Psoas muscle (tissue), 7 donors: ENCODE measurements at regions not wholly inside any gene's neighbourhood (a gene's known extent, or its start where the extent isn't known, plus 50 kb on each side); places are given as distances from the start of the nearest gene placed in this dataset.

Experiments used
- ATAC-seq, 4 donors: fragments of 200-7000 bp; cut with Tn5 transposase; one replicate each; pipeline ENCODE4 v1.9.1; 2020; ENCODE audit warnings: moderate library complexity in 3 of 4, mild to moderate bottlenecking in 2 of 4
- DNase-seq, 2 donors: peaks; one replicate each; pipeline ENCODE4 v3.0.0-alpha.2; 2020
- H3K27ac ChIP-seq: fragments of 200-600 bp; one replicate; pipeline ENCODE4 v1.8.0; 2022
- H3K27me3 ChIP-seq, 3 donors: fragments of 200-600 bp in 1 of 3; one replicate each; pipeline versions ENCODE4 v1.6.1 to v1.8.0; 2013 to 2022; ENCODE audit warnings: low read length in 2 of 3, mild to moderate bottlenecking in 2 of 3, moderate library complexity in 1 of 3; ENCODE audit not compliant: insufficient read depth in 3 of 3
- H3K36me3 ChIP-seq, 2 donors: fragments of 200-600 bp in 1 of 2; one replicate each; pipeline versions ENCODE4 v1.6.1 to v1.8.0; 2013 to 2022; ENCODE audit warnings: low read depth in 1 of 2, mild to moderate bottlenecking in 1 of 2, moderate library complexity in 1 of 2; ENCODE audit not compliant: insufficient read depth in 1 of 2
- H3K4me1 ChIP-seq: fragments of 200-600 bp; one replicate; pipeline ENCODE4 v1.8.0; 2022
- H3K4me3 ChIP-seq: fragments of 200-600 bp; one replicate; pipeline ENCODE4 v1.8.0; 2022; ENCODE audit warnings: mild to moderate bottlenecking
- H3K9me3 ChIP-seq: fragments of 200-600 bp; one replicate; pipeline ENCODE4 v1.8.0; 2022
- WGBS, 3 donors: extraction: QIAGEN DNeasy Blood & Tissue Kit; methylation state at CpG; one replicate each; pipeline versions ENCODE4 v1.1.6 to v1.1.7; 2013; 5-methylcytosine and 5-hydroxymethylcytosine counted together
- intact Hi-C, 2 donors: fragments of 100-400 bp; cut with DNase I; formaldehyde crosslinking; loops; one replicate each; pipeline versions ENCODE4 v1.11.0 to v1.14.2; 2022
- TF ChIP-seq, protein P1 (sequence below): fragments of 200-600 bp; IDR thresholded peaks from one replicate; pipeline ENCODE4 v1.8.0; 2022; ENCODE audit warnings: antibody characterized with exemption
- donor health status: healthy with polysubstance abuse.
- donor health status: DM: no; HTN: no; CAD: no; lungs with moderate emphysema.
- donor health status: Bipolar disorder and iron deficiency.
- donor health status: healthy.
- donor health status: DM: yes; HTN: yes; CAD: no.
- donor health status: DM: no; HTN: no; CAD: no.
- donor health status: DM: yes; HTN: yes; CAD: no.

DNA sequence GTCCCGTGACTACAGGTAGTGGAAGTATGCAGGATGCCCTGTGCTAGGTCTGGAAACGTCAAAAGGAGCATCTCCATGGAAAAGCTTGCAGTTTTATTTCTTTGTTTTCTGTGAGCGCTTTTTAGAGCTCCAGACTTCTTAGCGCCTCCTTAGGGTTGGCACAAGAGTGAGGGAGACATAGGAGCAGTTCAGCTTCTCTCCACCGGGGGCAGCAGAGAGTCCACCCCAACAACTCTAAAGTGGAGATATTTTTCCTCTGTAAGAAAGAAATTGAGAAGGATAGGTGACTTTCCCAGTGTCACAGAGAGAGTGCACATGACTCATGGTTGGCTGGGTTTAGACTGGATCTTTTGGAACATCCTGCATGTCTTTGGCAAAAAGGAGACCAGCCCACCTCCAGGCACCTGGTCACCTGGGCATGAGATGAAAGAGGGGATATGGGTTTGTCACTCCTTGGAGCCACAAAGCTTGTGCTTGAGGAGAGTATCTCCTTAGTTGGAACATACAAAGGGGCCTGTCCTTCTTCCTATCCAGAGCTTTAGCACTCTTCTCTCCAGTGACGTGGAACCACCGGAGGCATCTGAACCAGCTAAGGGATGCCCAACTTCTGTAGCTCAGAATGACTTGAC is 637.7 kb downstream of the SEMA5A start:
- Histone ChIP-seq H3K9me3 (no peaks in the 10 kb centered on the region), H3K4me3 (no peak overlapping the region), H3K27me3 (no peaks in the 10 kb centered on the region), H3K27ac (no peak overlapping the region), H3K36me3 (no peaks in the 10 kb centered on the region), H3K4me1 (no peaks in the 10 kb centered on the region)
- DNase-seq = no peak
- WGBS, 3 donors = 58 to 60% (median 58%) methylated on average over 7 of the region's 7 CpGs
- ATAC-seq = no peak
- TF ChIP-seq, protein P1, sequence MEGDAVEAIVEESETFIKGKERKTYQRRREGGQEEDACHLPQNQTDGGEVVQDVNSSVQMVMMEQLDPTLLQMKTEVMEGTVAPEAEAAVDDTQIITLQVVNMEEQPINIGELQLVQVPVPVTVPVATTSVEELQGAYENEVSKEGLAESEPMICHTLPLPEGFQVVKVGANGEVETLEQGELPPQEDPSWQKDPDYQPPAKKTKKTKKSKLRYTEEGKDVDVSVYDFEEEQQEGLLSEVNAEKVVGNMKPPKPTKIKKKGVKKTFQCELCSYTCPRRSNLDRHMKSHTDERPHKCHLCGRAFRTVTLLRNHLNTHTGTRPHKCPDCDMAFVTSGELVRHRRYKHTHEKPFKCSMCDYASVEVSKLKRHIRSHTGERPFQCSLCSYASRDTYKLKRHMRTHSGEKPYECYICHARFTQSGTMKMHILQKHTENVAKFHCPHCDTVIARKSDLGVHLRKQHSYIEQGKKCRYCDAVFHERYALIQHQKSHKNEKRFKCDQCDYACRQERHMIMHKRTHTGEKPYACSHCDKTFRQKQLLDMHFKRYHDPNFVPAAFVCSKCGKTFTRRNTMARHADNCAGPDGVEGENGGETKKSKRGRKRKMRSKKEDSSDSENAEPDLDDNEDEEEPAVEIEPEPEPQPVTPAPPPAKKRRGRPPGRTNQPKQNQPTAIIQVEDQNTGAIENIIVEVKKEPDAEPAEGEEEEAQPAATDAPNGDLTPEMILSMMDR = peak; percentile 20
- intact Hi-C loops = no loop called here

DNA sequence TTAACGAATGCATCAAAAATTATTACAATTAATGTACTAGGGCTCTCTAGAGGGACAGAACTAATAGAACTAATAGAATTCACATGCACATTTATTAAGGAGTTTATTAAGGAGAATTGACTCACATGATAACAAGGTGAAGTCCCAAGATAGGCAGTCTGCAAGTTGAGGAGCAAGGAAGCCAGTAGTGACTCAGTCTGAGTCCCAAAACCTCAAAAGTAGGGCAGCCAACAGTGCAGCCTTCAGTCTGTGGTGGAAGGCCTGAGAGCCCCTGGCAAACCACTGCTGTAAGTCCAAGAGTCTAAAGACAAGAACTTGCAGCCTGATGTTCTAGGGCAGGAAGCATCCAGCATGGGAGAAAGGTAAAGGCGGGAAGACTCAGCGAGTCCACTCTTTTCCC is 633.8 kb downstream of the SEMA5A start:
- TF ChIP-seq, protein P1 = no peak
- H3K27me3 ChIP-seq = no peaks in the 10 kb centered on the region
- intact Hi-C loops = no loop called here
- 87 to 94% (median 93%) methylated on average over 3 of the region's 3 CpGs for WGBS, 3 donors
- H3K4me3 ChIP-seq = no peak overlapping the region
- no peak for DNase-seq
- no peak overlapping the region for H3K27ac ChIP-seq
- no peak for ATAC-seq
- no peaks in the 10 kb centered on the region for H3K36me3 ChIP-seq
- H3K4me1 ChIP-seq = no peaks in the 10 kb centered on the region
- no peaks in the 10 kb centered on the region for H3K9me3 ChIP-seq

DNA sequence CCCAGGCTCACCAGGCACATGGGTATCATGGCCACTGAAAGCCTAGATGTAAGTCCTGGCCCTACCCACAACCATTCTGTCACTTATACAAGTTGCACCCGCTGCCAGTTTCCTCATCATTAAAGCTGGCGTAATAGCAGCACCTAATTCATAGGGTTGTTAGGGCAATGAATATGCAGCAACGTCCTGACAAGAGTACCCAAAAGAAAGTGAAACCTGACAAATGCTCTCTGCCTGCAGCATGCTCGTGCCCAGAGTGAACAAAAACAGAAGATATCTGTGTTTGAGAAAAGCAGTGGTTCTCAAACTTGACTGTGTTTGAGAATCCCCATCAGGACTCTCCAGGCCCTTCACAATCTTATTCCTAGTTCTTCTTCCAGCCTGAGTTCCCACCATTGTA is 632.4 kb downstream of the SEMA5A start:
- intact Hi-C loops = no loop called here
- 73 to 79% (median 74%) methylated on average over 4 of the region's 4 CpGs for WGBS, 3 donors
- Histone ChIP-seq H3K27me3 (no peaks in the 10 kb centered on the region), H3K4me1 (no peaks in the 10 kb centered on the region), H3K9me3 (no peaks in the 10 kb centered on the region), H3K27ac (no peak overlapping the region), H3K4me3 (no peak overlapping the region), H3K36me3 (no peaks in the 10 kb centered on the region)
- DNase-seq (no peak), ATAC-seq (no peak)
- TF ChIP-seq, protein P1 = no peak

DNA sequence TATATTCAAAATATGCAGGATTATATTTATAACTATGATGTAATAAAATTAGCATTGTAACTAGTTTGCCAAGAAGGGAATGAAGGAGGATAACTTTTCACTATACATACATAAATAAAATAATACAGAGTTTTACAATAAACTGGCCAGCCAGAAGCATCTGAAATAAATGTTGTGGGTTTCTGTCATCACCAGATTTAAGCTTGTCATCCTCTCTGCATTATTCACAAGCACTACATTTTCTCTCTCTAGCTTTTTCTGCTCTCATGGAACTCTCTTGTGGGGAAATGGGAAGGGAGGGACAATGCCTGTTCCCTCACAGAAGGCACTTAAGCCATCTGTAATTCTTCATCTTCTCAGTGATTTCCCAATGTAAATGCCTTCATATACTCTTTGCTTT is 626.8 kb downstream of the SEMA5A start:
- H3K4me1 ChIP-seq = no peaks in the 10 kb centered on the region
- H3K4me3 ChIP-seq = no peak overlapping the region
- DNase-seq (no peak), ATAC-seq (no peak)
- no peaks in the 10 kb centered on the region for H3K9me3 ChIP-seq
- H3K36me3 ChIP-seq = no peaks in the 10 kb centered on the region
- no peaks in the 10 kb centered on the region for H3K27me3 ChIP-seq
- no peak overlapping the region for H3K27ac ChIP-seq
- TF ChIP-seq, protein P1 = no peak
- intact Hi-C loops = loop anchor here in 1 of 2 donors (5.0 kb wide), 1 partner anchor 1013 kb away; no protein-coding TSS in a partner anchor

DNA sequence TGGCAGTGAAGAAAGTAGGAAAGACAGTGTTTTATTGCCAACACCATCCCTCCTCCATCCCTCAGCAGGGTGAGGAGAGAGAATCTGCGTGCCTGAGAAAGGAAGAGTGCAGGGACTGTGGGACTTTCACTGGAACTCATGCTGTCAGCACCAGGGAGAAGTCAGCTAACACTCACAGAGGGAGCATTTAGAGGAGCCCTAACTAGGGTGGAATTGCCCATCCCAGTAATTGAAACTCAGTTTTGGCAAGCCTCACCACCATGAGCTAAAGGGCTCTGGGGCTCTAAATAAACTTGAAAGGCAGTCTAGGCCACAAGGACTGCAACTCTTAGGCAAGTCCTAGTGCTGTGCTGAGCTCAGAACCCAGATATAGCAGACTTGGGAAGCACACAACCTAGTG is 622.3 kb downstream of the SEMA5A start:
- H3K9me3 ChIP-seq = no peaks in the 10 kb centered on the region
- intact Hi-C loops = no loop called here
- TF ChIP-seq, protein P1 = no peak
- WGBS, 3 donors = 32 to 41% (median 40%) methylated on average over 1 of the region's 1 CpG
- no peaks in the 10 kb centered on the region for H3K4me1 ChIP-seq
- ATAC-seq = no peak
- DNase-seq = no peak
- no peak overlapping the region for H3K27ac ChIP-seq
- no peaks in the 10 kb centered on the region for H3K36me3 ChIP-seq
- no peaks in the 10 kb centered on the region for H3K27me3 ChIP-seq
- no peak overlapping the region for H3K4me3 ChIP-seq
